DND-41 (cell line): ENCODE measurements at regions not wholly inside any gene's neighbourhood (a gene's known extent, or its start where the extent isn't known, plus 50 kb on each side); places are given as distances from the start of the nearest gene placed in this dataset.
"Not testable (repeated sequence)": the region's sequence is repeated elsewhere in the genome, so short reads cannot be mapped to it uniquely, and the experiment has no call there.

ENCODE experiments used
- EZH2 ChIP-seq: IDR thresholded peaks from 3 replicates; pipeline ENCODE4 v1.6.1; 2012; ENCODE audit warnings: borderline replicate concordance, low read depth, mild to moderate bottlenecking, moderate library complexity, low read length, inconsistent platforms; ENCODE audit not compliant: severe bottlenecking
- TF ChIP-seq, protein P1 (sequence below): IDR thresholded peaks from 2 replicates; pipeline ENCODE4 v1.5.1; 2012; ENCODE audit warnings: borderline replicate concordance, low read length, moderate library complexity, mild to moderate bottlenecking; ENCODE audit not compliant: poor library complexity, severe bottlenecking; ENCODE audit errors: extremely low read depth

DNA sequence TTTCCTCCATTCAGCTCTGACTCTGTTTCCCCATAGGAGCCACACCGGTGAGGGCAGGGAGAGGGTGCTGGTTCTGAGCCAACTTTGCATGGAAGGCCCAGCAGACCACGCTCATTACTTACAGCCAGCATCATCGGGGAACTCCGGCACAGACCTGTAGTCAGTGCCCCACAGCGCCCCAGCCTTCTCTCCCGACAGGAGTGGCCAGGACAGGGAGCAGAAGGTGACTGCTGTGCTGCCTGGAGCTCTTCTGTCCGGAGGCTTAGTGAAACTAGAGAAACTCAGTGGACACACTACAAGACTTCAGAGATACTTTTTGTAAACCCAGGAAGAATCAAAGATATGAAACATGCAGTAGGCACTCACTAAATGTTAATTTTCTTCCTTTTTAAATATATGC lies 111.6 kb upstream of the PLGLB2 start:
- TF ChIP-seq, protein P1, sequence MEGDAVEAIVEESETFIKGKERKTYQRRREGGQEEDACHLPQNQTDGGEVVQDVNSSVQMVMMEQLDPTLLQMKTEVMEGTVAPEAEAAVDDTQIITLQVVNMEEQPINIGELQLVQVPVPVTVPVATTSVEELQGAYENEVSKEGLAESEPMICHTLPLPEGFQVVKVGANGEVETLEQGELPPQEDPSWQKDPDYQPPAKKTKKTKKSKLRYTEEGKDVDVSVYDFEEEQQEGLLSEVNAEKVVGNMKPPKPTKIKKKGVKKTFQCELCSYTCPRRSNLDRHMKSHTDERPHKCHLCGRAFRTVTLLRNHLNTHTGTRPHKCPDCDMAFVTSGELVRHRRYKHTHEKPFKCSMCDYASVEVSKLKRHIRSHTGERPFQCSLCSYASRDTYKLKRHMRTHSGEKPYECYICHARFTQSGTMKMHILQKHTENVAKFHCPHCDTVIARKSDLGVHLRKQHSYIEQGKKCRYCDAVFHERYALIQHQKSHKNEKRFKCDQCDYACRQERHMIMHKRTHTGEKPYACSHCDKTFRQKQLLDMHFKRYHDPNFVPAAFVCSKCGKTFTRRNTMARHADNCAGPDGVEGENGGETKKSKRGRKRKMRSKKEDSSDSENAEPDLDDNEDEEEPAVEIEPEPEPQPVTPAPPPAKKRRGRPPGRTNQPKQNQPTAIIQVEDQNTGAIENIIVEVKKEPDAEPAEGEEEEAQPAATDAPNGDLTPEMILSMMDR, result not testable (repeated sequence)
- TF ChIP-seq EZH2, result not testable (repeated sequence)
